Limb (tissue), 2 donors: ENCODE measurements at regions not wholly inside any gene's neighbourhood (a gene's known extent, or its start where the extent isn't known, plus 50 kb on each side); places are given as distances from the start of the nearest gene placed in this dataset.
"Not testable (repeated sequence)": the region's sequence is repeated elsewhere in the genome, so short reads cannot be mapped to it uniquely, and the experiment has no call there.

Source experiments
- DNase-seq, 2 donors: peaks; one replicate each; pipeline ENCODE4 v3.0.0-alpha.2; 2016; ENCODE audit errors: extremely low spot score in 2 of 2

DNA sequence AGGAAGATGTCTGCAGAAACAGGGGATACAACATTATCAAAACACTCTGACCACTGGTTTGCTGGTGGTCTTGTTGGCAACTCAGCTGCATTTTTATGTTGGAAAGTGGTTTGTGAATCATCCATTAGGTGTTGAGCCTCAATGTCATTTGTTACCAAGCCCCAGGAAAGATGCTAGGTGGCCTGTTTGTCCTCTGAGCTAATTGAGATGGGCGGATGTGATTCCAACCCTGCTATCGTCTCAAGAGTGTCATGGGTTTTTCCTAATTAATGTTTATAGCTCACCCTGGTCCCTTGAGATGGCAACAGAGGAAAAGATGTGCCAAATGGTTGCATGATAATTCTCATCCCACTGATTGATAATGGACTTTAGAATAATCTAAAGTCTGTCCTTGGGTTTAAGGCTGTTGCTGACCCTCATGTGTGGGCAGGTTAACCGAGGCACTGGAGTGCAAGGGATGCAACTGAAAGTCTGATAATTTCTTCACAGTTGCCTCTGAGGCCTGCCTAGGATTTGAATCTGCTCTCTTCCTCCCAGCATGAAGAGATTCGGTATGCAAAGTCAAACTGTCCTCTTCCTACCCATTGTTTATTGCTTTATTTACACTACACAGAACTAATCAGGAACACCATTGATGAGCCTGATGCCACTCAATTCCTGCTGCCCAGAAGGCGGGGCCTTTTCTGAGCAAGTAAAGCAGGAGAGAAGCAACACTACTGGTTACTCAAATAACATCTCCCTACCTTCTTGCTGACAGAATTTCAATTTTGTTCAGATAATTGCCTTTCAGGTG lies 166.2 kb upstream of the TBC1D5 start:
- DNase-seq = no peak

DNA sequence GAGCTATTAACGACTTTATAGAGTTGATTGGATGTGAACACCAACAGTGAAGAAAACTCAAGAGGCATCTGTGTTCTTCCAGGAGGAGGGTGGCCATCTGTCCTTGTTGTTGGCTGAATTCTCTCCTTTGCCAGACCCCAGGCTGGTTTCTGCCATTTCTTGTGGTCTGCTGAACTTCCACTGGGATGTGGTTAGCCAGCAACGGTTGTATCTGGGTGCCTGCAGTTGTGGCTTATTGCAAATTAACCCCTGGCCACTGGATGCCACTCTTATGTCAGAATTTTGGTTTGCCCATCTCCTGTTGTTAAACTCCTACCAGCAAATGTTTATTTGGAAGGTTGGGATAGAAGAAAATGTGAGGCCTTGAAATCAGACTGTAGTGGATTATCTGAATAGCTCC lies 163.6 kb upstream of the TBC1D5 start:
- DNase-seq = no peak

DNA sequence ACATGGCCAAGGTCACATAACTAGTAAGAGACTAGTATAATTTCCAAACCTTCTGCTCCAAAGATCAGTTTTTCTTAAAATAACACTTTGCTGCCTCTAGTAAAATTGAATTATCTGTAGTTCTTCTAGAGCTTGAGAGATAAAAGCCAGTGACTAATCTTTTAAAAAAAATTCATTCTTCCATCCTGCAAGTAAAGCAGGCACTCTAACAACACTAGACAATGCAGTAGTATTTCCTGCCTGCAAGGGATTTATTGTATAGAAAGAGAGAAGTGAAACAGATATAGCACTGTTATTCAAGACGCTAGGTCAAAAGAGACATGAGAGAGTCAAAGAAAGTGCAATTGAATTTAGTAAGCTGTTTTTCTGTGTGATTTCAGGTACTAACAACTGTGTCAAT lies 159.5 kb upstream of the TBC1D5 start:
- no peak for DNase-seq

DNA sequence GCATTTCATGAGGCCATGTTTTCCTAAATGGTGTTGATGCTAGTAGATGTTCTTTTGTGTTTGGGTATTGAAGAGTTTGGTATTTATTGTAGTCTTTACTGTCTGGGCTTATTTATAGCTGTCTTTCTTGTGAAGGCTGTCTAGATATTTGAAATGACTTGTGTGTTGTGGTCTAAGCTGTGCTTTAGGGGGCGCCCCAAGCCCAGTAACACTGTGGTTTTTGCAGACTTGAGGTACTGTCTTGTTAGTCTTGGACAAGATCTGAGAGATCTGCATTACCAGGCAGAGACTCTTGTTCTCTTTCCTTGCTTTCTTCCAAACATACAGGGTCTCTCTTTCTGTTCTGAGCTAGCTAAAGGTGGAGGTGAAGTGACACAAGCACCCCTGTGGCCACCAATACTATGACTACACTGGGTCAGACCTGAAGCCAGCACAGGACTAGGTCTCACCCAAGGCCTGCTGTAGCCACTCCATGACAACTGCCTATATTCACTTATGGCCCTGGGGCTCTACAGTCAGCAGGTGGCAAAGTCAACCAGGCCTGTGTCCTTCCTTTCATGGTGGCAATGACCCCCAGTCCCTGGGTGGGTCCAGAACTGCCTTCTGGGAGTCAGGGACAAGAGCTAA lies 152.1 kb upstream of the TBC1D5 start:
- peak in 1 of 2 donors; percentile 46 for DNase-seq

DNA sequence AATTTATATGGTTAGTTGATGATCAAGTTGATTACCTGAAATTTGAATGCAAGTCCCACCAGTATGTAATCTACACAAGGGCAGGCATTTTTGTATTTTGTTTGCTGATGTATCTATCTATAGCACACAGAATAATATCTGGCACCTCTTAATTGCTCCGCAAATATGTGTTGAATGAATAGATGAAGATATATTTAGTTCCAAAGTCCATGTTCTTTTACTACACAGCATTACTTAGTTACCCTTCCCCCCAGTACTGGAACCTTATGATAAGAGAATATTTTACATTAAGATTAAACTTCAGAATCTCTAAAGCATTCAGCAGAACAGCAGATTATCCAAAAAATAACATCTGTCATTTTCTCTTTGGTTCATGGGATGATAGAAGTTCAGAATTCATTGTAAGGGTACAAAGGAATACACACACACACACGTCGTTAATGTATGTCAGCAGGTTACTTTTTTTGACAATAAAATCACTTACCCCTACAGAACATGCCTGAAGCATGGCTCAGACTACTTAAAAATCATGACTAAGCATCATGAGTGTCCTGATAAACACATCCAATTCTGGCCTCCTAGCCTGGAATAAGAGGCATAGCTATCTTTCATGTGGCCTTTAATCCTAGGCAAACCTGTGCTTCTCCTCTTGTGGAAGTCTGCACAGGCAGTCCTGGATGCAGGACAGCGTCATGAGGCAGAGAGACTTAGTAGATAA lies 148.9 kb upstream of the TBC1D5 start:
- DNase-seq = no peak

DNA sequence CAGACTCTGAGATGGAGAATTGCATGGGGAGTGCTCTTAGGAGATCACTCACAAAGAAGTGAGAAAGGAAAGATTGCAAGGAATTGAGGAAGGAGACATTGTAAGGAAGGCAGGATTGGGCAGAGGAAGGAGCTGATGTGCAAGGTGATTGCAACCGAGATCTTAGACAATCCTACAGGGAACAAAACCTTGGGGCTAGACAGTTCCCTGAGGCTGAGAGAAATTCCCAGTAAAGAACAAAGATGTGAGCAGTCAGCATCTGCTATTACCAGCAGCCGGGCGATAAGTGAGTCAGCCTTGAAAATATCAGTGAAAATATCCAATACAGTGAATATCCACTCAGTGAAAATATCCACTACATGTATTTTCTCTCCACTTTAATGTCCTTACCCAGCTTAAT lies 143.6 kb upstream of the TBC1D5 start:
- no peak for DNase-seq

DNA sequence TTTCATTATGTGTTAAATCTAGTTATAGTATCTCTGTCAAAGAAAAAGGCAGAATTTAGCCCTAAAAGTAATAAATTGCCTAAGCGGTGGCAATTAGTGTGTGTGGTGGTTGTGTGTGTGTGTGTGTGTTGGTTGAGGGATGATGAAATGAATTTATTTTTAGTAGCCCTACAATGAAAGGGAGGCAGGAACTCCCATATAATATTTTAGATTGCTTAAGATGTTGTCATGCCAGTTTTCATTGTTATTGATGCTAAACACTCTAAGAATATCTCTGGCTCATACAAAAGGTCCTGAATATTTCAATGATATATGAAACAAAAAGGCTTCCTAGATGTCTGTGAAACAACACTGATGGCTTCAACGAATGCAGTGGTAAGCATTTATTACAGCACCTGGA lies 140.6 kb upstream of the TBC1D5 start:
- DNase-seq = no peak

DNA sequence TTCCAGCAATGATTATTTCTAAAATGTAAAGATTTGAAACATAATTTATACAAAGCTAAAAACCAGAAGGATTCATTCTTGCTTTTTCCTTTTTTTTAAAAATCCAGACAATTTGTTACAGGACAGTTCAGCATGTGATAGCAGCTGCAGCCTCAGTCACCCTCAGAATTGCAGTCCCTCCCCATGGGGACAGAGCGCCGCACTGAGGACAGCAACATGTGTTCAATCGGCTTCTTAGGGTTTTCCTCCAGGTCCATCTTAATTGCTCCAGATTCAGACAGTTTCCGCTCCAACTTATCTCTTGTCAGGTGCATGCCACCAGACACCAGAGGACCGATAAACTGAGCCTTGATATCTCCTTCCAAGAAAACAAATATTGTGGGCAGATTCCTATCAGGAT lies 134.9 kb upstream of the TBC1D5 start:
- DNase-seq = no peak

DNA sequence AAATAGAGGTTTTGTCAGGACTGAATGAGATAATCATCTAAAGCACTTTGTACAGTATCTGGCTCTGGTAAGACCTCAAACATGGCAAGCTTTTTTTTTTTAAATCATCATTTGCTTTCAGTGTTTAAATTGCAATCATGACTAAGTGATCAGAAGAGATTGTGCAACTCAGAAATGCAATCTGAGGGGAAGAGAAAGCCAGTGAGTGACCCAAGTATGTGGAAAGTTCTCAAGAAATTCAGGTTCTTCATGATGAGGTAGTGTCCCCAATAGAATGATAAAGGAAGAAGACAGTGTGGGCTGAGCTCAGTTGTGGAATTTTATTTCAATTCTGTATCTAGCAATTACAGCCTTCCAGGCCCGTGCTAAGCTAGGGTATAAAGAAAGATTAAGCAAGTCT lies 132.2 kb upstream of the TBC1D5 start:
- DNase-seq = no peak

DNA sequence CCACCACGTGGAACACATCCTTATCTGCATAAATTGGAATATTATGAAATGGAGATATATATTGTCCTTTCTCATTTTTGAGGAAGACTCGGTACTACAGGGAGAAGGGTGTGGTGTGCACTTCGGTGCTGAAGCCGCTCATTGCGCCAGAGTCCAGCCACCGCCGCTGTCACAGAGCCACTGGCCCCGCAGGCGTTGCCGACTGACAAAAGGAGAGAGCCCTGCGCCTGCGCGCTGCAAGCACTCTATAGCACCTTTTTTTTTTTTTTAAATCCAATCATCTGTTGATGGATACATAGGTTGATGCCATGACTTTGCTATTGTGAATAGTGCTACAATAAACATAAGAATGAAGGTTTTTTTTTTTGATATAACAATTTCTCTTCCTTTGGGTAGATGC lies 130.0 kb upstream of the TBC1D5 start:
- DNase-seq = no peak

DNA sequence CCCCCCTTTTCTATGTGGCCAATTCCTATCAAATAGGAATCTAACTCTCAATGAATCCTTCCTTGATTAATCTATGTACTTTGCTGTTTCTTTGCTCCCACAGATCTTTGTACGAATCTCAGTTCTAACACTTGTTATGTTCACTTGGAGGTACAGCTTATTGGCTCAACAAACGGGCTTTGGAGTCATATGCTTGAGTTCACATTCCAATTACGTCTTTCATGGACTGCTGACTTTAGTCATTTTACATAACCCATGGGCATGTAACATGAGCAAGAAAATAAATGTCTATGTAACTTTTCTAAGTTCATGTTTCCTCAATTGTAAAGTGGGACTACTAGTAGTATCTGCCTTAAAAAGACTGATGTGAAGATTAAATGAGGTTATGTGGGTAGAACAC lies 123.2 kb upstream of the TBC1D5 start:
- no peak for DNase-seq

DNA sequence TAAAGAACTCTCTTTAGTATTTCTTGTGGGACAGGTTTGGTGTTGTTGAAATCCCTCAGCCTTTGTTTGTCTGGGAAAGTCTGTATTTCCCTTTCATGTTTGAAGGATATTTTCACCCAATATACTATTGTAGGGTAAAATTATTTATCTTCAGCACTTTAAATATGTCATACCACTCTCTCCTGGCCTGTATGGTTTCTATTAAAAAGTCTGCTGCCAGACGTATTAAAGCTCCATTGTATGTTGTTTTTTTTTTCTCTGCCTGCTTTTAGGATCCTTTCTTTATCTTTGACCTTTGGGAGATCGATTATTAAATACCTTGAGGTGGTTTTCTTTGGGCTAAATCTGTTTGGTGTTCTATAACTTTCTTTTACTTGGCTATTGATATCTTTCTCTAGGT lies 119.0 kb upstream of the TBC1D5 start:
- no peak for DNase-seq

DNA sequence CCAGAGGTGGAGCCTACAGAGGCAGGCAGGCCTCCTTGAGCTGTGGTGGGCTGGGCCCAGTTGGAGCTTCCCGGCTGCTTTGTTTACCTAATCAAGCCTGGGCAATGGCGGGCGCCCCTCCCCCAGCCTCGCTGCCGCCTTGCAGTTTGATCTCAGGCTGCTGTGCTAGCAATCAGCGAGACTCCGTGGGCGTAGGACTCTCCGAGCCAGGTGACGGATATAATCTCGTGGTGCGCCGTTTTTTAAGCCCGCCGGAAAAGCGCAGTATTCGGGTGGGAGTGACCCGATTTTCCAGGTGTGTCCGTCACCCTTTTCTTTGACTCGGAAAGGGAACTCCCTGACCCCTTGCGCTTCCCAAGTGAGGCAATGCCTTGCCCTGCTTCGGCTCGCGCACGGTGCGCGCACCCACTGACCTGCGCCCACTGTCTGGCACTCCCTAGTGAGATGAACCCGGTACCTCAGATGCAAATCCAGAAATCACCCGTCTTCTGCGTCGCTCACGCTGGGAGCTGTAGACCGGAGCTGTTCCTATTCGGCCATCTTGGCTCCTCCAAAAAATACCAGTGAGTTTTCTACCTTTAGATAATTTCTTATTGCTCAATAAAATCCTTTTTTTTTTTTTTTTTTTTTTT lies 118.5 kb upstream of the TBC1D5 start:
- not testable (repeated sequence) for DNase-seq

DNA sequence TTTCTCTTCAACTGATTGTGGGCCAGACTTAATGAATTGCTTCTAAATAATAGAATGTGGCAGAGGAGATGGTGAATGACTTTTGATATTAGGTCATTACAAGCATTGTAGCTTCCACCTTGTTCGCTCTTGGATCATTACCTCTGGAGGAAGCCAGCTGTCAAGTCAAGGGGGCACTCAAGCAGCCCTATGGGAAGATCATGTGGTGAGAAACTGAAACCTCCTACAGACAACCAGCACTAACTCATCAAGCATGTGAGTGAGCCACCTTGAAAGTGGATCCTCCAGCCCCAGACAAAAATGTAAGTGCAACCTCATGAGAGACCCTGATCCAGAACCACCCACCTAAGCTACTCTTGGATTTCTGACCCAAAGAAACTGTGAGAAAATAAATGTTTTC lies 109.8 kb upstream of the TBC1D5 start:
- DNase-seq = no peak

DNA sequence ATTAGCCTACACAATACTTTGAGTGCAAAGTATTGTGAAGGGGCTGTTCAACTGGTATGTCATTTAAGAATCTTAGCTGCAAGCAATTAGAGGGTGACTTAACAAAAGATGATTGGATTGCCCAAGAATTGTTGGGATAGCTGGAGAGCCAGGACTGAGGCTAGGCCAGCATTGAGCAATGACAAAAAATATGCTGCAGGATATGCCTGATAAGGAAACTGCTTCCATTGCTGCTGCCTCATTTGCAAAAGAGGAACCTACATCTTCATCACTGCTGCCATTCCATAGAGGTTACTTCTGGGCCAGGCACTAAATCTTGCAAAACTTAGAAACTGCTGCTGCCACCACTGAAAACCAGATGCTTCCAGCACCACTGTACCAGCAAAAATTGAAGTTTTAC lies 108.0 kb upstream of the TBC1D5 start:
- no peak for DNase-seq

DNA sequence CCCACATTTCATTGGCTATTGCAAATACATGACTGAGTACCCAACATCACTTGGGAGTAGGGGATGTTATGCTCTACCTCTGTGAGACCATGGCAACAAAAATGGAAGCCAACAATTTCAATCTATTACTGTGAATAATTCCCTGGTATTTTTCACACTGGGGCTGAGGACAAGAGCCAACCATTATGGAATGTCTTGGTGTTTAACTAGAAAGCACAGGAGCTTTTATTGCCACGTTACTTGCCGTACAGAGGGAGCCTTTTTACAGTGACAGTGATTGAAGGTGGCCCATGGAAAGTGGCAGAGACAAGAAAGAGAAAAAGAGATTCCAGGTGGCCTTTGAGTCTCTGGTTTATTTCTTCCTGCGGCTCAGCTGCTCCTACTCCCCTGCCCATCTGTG lies 105.7 kb upstream of the TBC1D5 start:
- DNase-seq = no peak

DNA sequence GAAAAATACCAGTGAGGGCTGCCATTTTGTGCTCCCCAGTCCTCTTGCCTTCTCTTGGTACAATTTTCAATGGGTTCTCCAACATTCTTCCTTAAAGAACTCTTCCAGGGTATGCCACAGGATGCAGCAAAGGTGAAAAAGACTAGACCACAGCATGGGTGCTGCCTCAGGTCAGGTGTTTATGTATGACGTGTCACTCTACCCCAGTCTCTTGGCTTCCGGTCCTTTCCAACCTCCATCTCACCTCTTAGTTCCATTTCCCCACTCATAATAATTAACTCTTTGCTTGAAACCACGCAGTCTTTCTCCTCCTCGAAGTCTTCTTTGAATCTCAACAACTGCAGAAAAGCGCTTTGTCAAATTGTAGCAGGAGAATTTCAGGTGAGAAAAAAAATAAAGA lies 104.7 kb upstream of the TBC1D5 start:
- no peak for DNase-seq

DNA sequence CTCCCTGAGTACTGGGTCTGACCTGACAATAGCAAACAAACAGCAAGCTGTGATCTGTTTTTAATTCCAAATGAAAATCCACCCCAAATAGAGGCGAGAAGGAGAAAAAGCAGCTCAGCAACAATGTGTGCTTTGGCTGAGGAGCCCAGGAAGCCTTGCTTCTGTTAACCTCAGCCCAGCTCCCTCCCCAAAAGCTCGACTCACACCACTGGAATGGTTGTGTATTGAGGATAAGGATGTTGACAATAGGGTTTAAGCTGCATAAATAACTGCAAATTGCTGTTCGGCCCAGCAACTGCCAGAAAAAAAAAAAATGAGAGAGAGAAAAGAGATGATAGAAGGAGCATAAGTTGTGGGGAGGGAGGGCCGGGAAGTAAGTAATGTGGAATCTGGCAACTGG lies 104.0 kb upstream of the TBC1D5 start:
- no peak for DNase-seq

DNA sequence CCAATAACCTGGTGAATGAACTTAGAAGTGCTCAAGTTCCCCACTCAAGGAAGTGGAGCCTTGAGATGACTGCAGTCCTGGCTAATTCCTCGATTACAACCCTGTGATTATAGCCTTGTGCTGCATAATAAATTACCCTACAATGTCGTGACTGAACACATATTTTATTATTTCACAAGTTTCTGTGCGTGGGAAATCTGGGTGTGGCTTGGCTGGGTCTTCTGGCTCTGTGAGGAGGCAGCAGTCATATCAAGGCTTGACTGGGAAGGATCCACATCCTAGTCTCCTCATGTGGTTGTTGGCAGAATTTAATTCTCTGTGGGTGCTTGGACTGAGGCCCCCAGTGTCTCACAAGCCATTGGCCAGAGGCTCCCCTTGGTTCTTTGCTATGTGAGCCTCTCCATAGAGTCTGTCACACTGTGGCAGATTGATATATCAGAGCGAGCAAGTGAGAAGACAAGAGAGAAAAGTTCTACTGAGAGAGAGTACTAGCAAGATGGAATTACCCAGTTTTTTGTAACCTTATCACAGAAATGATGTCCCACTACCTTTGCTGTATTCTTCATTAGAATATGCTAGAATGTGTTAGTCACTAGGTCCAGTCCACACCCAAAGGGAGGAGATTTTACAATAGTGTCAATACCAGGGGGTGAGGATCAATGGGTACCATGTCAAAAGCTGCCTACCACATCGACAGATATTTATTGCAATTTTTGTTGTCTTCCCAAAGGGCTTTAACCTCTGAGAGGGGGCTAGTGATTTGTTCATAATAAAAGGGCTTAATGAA lies 102.8 kb upstream of the TBC1D5 start:
- no peak for DNase-seq

DNA sequence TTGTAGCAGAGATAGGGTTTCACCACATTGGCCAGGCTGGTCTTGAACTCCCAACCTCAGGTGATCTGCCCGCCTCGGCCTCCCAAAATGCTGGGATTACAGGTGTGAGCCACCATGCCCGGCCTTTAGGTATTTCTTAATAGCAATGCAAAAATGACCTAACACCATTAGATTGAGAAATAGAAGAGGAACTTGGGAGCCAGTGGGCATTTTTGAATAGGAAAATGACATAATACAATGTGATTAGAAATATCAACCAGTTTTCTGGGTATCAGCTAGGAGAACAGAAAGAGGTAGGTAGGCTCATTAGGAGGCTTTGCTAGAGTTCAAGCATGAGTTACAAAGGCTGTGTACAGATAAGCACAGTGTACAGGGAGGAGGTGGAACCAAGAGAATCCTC lies 101.8 kb upstream of the TBC1D5 start:
- DNase-seq = no peak

DNA sequence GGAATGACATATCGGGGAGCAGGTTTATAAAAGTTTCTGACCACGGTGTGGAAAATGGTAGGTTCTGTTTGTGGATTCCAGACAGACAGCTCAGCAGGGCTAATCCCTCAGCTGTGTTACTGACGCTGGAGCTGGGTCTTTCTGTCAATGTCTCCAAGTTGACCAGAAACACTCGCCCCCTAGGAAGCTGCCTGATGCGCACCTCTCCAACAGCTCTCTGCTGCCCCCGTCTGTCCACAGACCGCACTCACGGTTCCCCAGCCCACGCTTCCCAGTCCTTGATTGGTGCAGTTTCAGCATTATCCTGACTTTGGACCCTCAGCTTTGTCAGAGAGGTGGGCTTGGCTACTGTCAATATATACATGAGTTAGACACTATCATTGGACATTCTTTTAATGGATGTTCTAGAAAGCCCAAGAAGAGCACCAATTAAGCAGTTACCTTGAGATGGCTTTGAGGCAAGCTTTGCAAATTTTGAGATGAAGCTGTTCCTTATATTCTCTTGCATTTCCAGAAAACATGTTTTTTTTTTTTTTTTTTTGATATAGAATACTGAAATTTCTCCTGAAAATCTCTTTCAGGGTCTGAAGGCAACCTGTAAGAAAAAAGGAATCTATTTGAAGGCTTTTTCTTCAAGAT lies 98.9 kb upstream of the TBC1D5 start:
- peak; percentile 73 to 89 for DNase-seq
